LNCAP (cell line): ENCODE measurements at regions not wholly inside any gene's neighbourhood (a gene's known extent, or its start where the extent isn't known, plus 50 kb on each side); places are given as distances from the start of the nearest gene placed in this dataset.

Source experiments
- CTCF ChIP-seq: fragments of 450-650 bp; IDR thresholded peaks from 2 replicates; pipeline ENCODE4 v1.5.1; 2017; ENCODE audit warnings: mild to moderate bottlenecking

GRCh38 chr4:90039122-90039521, 88.1 kb upstream of the CCSER1 start:
- no peak for TF ChIP-seq CTCF

- TF ChIP-seq CTCF, result no peak
These were observed 75.2 kb upstream of the CCSER1 start for GRCh38 chr4:90051999-90052398.

GRCh38 chr4:90057091-90057490, 70.1 kb upstream of the CCSER1 start:
- TF ChIP-seq CTCF, result no peak

- TF ChIP-seq CTCF, result no peak
These were observed 67.2 kb upstream of the CCSER1 start for GRCh38 chr4:90060039-90060438.

- no peak for TF ChIP-seq CTCF
These were observed 65.3 kb upstream of the CCSER1 start for GRCh38 chr4:90061881-90062280.

GRCh38 chr4:90064196-90064595, 63.0 kb upstream of the CCSER1 start:
- no peak for TF ChIP-seq CTCF

GRCh38 chr4:90069151-90069550, 58.0 kb upstream of the CCSER1 start:
- TF ChIP-seq CTCF, result no peak
